Spinal cord (tissue), 9 donors: ENCODE measurements at regions not wholly inside any gene's neighbourhood (a gene's known extent, or its start where the extent isn't known, plus 50 kb on each side); places are given as distances from the start of the nearest gene placed in this dataset.

Experiments used
- DNase-seq, 6 donors: peaks; one replicate each; pipeline versions ENCODE4 v3.0.0 to v3.0.0-alpha.2; 2013 to 2015; ENCODE audit warnings: low spot score in 6 of 6, low read depth in 4 of 6
- H3K27ac ChIP-seq: one replicate; pipeline ENCODE4 v1.5.1; 2013; ENCODE audit warnings: low read depth, low read length, control low read depth
- H3K27me3 ChIP-seq: one replicate; pipeline ENCODE4 v1.6.1; 2013; ENCODE audit warnings: low read length; ENCODE audit not compliant: control insufficient read depth, insufficient read depth
- H3K36me3 ChIP-seq: one replicate; pipeline ENCODE4 v1.6.1; 2013; ENCODE audit warnings: low read length; ENCODE audit not compliant: control insufficient read depth, insufficient read depth
- H3K4me1 ChIP-seq: one replicate; pipeline ENCODE4 v1.6.1; 2013; ENCODE audit warnings: low read length; ENCODE audit not compliant: control insufficient read depth, insufficient read depth
- H3K4me3 ChIP-seq: one replicate; pipeline ENCODE4 v1.5.1; 2013; ENCODE audit warnings: low read depth, low read length, control low read depth
- H3K9me3 ChIP-seq: one replicate; pipeline ENCODE4 v1.6.1; 2013; ENCODE audit warnings: low read length; ENCODE audit not compliant: control insufficient read depth, insufficient read depth
- WGBS: methylation state at CpG from one replicate; pipeline ENCODE4 v1.1.5; 2013; ENCODE audit warnings: missing lambda C conversion rate; ENCODE audit not compliant: insufficient coverage; 5-methylcytosine and 5-hydroxymethylcytosine counted together
- donor health status: healthy.

DNA sequence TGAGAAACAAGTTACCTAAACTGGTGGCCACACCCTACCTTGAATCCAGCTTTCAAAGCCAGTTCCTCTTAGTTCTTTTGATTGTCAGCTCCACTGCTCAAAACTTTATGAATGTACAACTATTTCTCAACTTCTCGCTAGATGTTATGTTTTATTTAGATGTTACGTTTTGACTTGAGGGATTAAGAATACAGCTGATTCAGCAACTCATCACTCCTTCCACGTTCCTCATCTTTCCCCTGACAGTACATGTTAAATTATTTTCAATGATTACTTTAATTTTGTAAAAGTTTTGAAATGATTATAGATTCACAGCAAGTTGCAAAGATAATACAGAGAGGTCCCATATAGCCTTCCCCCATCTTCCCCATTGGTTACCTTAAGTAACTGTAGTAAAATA lies 553.4 kb downstream of the GALR1 start:
- WGBS: no CpG with 5 or more reads among the region's 3 CpGs
- DNase-seq: no peak
- no peaks in the 10 kb centered on the region for H3K27me3 ChIP-seq
- no peak overlapping the region for H3K4me3 ChIP-seq
- no peak overlapping the region for H3K27ac ChIP-seq
- no peaks in the 10 kb centered on the region for H3K9me3 ChIP-seq
- no peaks in the 10 kb centered on the region for H3K36me3 ChIP-seq
- H3K4me1 ChIP-seq: no peaks in the 10 kb centered on the region

DNA sequence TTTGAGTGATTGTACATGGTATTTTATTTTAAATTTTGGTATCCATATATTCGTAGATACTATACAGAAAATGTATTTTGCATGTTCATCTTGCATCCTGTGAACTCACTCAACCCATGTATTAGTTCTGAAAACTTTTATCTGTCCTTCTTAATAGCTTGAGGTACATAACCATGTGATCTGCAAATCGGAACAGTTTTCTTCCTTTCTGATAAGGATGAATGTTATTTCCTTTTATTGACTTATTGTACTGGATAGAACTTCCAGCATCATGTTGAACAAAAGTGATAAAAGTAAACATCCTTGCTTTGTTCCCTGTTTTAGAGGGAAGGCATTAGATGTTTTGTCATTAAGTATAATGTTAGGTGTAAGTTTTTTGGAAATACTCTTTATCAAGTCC lies 554.7 kb downstream of the GALR1 start:
- Histone ChIP-seq H3K4me3 (no peak overlapping the region), H3K27ac (no peak overlapping the region), H3K9me3 (no peaks in the 10 kb centered on the region), H3K4me1 (no peaks in the 10 kb centered on the region), H3K27me3 (no peaks in the 10 kb centered on the region), H3K36me3 (no peaks in the 10 kb centered on the region)
- no CpG with 5 or more reads among the region's 2 CpGs for WGBS
- no peak for DNase-seq

DNA sequence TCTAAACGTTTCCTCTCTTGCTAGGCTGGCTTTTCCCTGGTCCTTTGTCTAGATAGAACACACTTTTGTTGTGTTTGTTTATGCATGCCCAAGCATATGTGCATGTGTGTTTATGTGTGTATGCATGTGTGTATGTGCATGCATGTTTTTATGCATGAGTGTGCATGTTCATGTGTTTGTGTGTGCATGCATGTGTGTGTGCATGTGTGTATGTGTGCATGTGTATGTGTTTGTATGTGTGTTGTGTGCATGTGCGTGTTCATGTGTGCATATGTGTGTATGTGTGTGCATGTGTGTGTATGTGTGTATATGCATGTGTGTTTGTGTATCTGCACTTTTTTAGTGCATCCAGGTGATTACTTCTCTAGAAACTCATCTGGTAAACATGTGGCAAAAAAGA lies 558.0 kb downstream of the GALR1 start:
- H3K27me3 ChIP-seq: no peaks in the 10 kb centered on the region
- no peak overlapping the region for H3K4me3 ChIP-seq
- H3K9me3 ChIP-seq: no peaks in the 10 kb centered on the region

DNA sequence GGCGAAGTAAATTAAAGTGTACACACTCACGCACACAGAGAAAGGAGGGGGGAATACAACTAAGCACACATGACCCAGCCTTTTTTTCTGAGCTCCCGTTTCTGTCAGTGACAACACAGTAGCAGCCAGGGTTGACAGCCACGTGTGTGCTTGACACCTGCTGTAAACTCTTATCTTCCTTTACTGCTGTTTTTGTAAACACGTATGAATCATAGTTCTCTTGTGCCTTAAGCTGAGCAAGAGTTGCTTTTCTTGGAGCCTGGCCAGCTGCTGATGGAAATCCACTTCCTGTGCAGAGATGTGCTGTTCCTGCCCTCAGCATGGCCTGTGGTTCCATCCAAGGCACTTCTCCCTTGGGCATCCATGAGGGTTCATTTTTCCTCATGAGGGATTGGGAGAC lies 561.9 kb downstream of the GALR1 start:
- Histone ChIP-seq H3K27me3 (no peaks in the 10 kb centered on the region), H3K9me3 (peaks cover 6% of the 10 kb centered on the region), H3K27ac (no peak overlapping the region), H3K4me3 (no peak overlapping the region), H3K4me1 (no peaks in the 10 kb centered on the region), H3K36me3 (no peaks in the 10 kb centered on the region)
- 71% methylated on average over 4 of the region's 5 CpGs for WGBS
- peak in 1 of 6 donors; percentile 4 for DNase-seq

More for the DNA sequence above, 558.0 kb downstream of the GALR1 start:
- DNase-seq: no peak
- 71% methylated on average over 2 of the region's 2 CpGs for WGBS
- no peaks in the 10 kb centered on the region for H3K36me3 ChIP-seq
- no peak overlapping the region for H3K27ac ChIP-seq
- H3K4me1 ChIP-seq: no peaks in the 10 kb centered on the region

DNA sequence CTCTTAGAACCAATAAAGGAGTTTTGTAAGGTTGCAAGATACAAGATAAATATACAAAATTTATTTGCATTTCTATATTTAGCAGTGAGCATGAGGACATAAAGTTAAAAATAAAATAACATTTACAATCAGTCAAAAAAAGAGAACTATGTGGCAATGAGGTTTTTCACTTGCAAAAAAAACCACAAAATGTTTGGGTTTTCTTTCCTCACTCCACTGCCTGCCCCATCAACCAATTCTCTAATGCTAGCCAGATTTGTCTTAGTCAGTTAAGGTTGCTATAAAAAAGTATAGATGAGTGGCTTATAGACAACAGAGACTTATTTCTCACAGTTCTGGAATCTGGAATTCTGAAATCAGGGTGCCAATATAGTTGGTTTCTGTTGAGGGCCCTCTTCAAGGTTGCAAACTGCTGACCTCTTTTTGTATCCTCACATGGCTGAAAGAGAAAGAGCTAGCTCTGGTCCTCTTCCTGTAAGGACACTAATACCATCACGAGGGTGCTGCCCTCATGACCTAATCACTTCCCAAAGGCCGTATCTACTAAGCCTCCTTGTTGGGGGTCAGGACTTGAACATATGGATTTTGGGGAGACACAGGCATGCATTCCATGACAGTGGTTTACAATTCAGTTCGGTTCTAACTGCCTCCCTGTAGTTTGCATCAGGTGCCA lies 566.2 kb downstream of the GALR1 start:
- 100% methylated on average over 1 of the region's 3 CpGs for WGBS
- DNase-seq: no peak
- no peak overlapping the region for H3K27ac ChIP-seq

DNA sequence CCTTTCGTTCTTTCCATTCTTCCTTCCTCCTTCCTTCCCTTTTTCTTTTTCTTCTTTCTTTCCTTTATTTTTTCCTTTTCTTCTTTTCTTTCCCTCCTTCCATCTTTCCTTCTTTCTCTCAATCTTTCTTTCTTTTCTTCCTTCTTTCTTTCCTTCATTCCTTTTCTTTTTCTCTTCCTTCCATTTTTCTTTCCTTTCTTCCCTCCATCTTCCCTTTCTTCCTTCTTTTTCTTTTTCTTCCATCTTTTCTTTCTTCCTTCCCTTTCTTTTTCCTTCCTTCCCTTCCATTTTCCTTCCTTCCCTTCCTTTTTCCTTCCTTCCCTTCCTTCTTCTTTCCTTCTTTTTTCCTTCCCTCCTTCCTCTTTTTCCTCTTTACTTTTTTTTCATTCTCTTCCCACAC lies 568.7 kb downstream of the GALR1 start:
- Histone ChIP-seq H3K4me3 (no peak overlapping the region), H3K9me3 (peaks cover 6% of the 10 kb centered on the region), H3K4me1 (peaks cover 4% of the 10 kb centered on the region), H3K27ac (no peak overlapping the region), H3K27me3 (no peaks in the 10 kb centered on the region), H3K36me3 (no peaks in the 10 kb centered on the region)
- WGBS: 100% methylated on average over 1 of the region's 1 CpG
- no peak for DNase-seq

More for the DNA sequence above, 566.2 kb downstream of the GALR1 start:
- Histone ChIP-seq H3K36me3 (no peaks in the 10 kb centered on the region), H3K9me3 (peaks cover 6% of the 10 kb centered on the region), H3K27me3 (no peaks in the 10 kb centered on the region), H3K4me3 (no peak overlapping the region), H3K4me1 (no peaks in the 10 kb centered on the region)

DNA sequence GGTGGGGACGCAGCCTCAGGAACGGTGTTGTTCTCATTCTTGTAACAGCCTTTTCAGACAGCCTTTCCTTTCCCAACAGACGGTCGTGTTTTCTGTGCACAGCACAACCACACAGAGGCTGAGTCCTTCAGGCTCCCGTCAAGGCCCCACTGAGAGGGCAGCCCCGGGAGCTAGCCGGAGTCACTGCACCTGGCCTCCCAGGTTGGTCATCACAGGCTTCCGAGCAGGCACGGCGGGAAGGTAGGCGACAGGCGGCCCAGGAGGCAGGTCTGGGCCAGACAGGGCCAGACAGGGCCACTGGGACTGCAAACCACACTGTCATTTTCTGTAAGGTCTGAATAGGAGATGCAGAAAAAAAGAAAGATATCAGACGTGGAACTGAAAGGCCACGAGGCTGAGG lies 570.8 kb downstream of the GALR1 start:
- H3K27ac ChIP-seq: no peak overlapping the region
- peaks cover 4% of the 10 kb centered on the region for H3K4me1 ChIP-seq
- 96% methylated on average over 14 of the region's 14 CpGs for WGBS

DNA sequence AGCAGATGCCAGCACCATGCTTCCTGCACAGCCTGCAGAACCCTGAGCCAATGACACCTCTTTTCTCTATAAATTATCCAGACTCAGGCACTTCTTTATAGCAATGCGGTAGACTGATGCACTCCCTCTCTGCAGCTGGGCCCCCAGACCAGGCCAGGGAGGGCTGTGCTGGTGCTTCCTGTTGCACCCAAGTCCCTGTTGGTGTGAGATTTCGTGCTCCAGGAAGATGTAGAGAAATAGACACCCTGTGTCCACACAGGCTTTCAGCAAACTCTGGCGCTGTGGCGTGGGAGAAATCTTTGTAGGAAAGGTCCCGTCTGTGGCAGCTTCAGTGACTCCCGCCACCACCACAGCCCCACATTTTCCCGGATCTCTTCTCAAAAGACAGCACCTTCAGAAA lies 572.2 kb downstream of the GALR1 start:
- Histone ChIP-seq H3K4me3 (no peak overlapping the region), H3K36me3 (no peaks in the 10 kb centered on the region), H3K27ac (no peak overlapping the region), H3K4me1 (peaks cover 4% of the 10 kb centered on the region), H3K9me3 (no peaks in the 10 kb centered on the region), H3K27me3 (no peaks in the 10 kb centered on the region)
- no peak for DNase-seq
- WGBS: 95% methylated on average over 5 of the region's 7 CpGs

More for the DNA sequence above, 570.8 kb downstream of the GALR1 start:
- no peak overlapping the region for H3K4me3 ChIP-seq
- no peaks in the 10 kb centered on the region for H3K27me3 ChIP-seq
- H3K36me3 ChIP-seq: no peaks in the 10 kb centered on the region
- peaks cover 4% of the 10 kb centered on the region for H3K9me3 ChIP-seq
- DNase-seq: no peak

DNA sequence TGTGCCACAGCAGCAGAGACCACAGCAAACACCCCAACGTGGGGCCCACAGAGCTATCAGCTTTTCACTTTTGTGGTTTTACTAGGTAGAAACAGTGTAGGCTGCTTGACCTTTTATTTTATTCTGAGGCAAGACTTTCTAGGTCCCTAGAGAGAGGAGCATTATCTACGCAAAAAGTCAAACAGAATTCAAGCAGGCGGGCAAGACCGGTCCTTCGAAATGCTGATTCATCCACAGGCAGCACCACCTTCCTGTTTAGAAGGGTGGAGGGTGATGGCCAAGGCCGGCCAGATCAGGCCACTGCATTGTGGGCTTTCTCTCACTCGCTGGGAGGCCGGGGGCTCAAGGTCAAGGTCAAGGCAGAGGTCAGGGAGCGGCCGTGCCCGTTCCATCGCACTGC lies 573.0 kb downstream of the GALR1 start:
- 33% methylated on average over 10 of the region's 12 CpGs for WGBS
- no peaks in the 10 kb centered on the region for H3K9me3 ChIP-seq
- DNase-seq: peak in 1 of 6 donors; percentile 5
- no peak overlapping the region for H3K27ac ChIP-seq
- peaks cover 4% of the 10 kb centered on the region for H3K4me1 ChIP-seq
- no peaks in the 10 kb centered on the region for H3K36me3 ChIP-seq
- H3K4me3 ChIP-seq: no peak overlapping the region
- no peaks in the 10 kb centered on the region for H3K27me3 ChIP-seq

DNA sequence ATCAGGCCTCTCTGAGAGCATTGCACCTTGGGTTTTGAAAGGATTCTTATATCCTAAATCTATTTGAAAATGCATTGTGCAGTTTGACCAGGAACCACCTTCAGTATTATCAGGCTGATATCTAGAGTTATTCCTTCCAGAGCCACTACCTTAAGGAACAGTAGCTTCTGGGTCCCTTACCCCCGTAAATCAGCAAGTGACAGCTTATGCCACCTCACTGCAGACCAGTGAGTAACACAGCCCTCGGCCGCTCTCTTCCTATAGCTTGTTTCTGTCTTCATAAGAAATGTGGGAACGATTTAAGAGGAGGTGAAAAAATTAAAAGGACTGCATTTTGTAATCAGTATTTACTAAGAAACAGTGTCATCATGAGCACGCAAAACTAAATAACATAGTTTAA lies 584.2 kb downstream of the GALR1 start:
- H3K4me1 ChIP-seq: no peaks in the 10 kb centered on the region
- 100% methylated on average over 1 of the region's 5 CpGs for WGBS
- no peak overlapping the region for H3K4me3 ChIP-seq
- no peak for DNase-seq
- no peaks in the 10 kb centered on the region for H3K36me3 ChIP-seq
- H3K27me3 ChIP-seq: no peaks in the 10 kb centered on the region
- H3K9me3 ChIP-seq: no peaks in the 10 kb centered on the region
- no peak overlapping the region for H3K27ac ChIP-seq
